ENCODE measurements at regions not wholly inside any gene's neighbourhood (a gene's known extent, or its start where the extent isn't known, plus 50 kb on each side); places are given as distances from the start of the nearest gene placed in this dataset.

GRCh38 chrX:45852884-45853283 is 652.2 kb upstream of the DIPK2B start:
- DNase-seq (no peak), ATAC-seq (ENCODE audit: low read depth) (no peak)
- no peak overlapping the region for H3K4me3 Mint-ChIP-seq
- POLR2A ChIA-PET = no interaction called here
- no peak overlapping the region for H3K27ac Mint-ChIP-seq
- no peaks in the 10 kb centered on the region for H3K9me3 Mint-ChIP-seq
- H3K27me3 Mint-ChIP-seq = peaks cover 5% of the 10 kb centered on the region
- peaks cover 10% of the 10 kb centered on the region for H3K4me1 Mint-ChIP-seq
- H3K36me3 Mint-ChIP-seq = no peaks in the 10 kb centered on the region

DNA sequence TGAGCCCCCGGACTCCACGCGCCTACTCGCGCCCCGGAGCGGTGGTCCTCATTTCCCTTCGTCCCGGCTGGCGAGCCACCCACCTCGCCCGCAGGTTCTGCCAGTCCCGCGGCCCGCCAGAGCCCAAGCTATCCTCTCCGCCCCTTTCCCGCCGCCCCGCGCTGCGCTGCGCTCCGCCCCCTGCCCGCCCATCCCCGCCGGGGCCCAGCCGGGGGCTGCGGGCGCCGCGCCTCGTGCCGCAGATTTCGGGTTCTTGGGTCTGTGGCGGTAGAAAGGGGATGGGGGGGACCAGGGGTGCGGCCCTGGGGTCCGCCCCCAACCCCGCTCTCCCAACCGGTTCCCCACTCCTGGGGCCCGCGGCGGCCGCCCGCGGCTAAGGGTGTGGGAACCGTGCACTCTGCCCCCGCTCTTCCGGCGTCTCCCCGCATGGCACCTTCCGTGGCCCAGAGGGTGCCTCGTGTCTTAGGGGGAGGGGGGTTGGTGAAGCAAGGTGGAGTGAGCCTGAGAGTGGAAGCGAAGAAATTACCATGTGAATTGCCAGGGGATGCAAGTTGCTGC is 650.8 kb upstream of the DIPK2B start:
- Mint-ChIP-seq H3K4me1 (peaks cover 10% of the 10 kb centered on the region), H3K4me3 (peak overlapping the region; percentile 79), H3K9me3 (no peaks in the 10 kb centered on the region), H3K27ac (peak overlapping the region; percentile 73), H3K27me3 (peaks cover 5% of the 10 kb centered on the region), H3K36me3 (no peaks in the 10 kb centered on the region)
- POLR2A ChIA-PET = interaction anchor here (1.2 to 1.5 kb wide), 3 partner anchors 45 to 82 kb away, joined by 3 to 6 read pairs (median 3); no protein-coding TSS in a partner anchor
- DNase-seq (peak; percentile 62), ATAC-seq (ENCODE audit: low read depth) (peak; percentile 64)

DNA sequence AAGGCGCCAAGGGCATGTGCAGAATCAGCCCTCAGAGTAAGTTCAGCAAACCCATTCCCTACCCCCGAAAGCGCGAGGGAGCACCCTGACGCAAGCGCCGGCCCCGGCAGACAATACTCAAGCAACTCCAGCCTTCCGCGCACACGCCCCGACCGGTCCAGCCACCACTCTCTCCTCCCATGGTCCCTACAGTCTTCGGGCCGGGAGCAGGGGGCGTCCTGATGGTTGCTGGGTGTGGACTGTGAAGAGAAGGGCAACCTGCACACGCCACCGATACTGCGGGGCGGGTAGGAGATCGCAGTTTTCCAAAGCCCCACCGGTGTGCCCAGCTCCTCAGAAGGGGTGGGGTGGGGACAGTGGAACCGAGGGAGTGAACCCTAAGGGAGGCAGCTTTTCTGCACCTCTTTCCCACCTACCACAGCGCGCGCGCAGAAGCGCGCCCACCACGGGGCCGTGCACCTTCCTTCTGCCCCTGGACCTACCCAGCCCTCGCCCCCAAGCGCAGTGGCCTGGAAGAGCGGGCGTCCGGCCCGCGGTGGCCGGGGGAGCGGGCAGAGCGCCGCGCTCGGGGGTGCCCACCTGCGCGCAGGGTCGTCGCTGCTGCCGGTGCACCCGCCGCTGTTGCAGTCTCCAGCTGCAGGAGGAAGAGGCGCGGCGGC is 650.2 kb upstream of the DIPK2B start:
- Mint-ChIP-seq H3K27ac (peak overlapping the region; percentile 86), H3K36me3 (no peaks in the 10 kb centered on the region), H3K27me3 (peaks cover 5% of the 10 kb centered on the region), H3K4me1 (peaks cover 12% of the 10 kb centered on the region), H3K4me3 (peak overlapping the region; percentile 93), H3K9me3 (no peaks in the 10 kb centered on the region)
- peak; percentile 48 for ATAC-seq (ENCODE audit: low read depth)
- POLR2A ChIA-PET = interaction anchor here (0.6 to 1.5 kb wide), 5 partner anchors 44 to 518 kb away, joined by 3 to 6 read pairs (median 4); no protein-coding TSS in a partner anchor
- DNase-seq = peak; percentile 48

GRCh38 chrX:45850197-45850774 is 649.6 kb upstream of the DIPK2B start:
- Mint-ChIP-seq H3K36me3 (no peaks in the 10 kb centered on the region), H3K9me3 (no peaks in the 10 kb centered on the region), H3K4me3 (peak overlapping the region; percentile 93), H3K4me1 (peaks cover 13% of the 10 kb centered on the region), H3K27ac (peak overlapping the region; percentile 86), H3K27me3 (peaks cover 5% of the 10 kb centered on the region)
- DNase-seq = peak; percentile 36
- POLR2A ChIA-PET = interaction anchor here (0.6 to 1.4 kb wide), 4 partner anchors 44 to 517 kb away, joined by 3 to 6 read pairs (median 5); no protein-coding TSS in a partner anchor
- ATAC-seq (ENCODE audit: low read depth) = no peak

DNA sequence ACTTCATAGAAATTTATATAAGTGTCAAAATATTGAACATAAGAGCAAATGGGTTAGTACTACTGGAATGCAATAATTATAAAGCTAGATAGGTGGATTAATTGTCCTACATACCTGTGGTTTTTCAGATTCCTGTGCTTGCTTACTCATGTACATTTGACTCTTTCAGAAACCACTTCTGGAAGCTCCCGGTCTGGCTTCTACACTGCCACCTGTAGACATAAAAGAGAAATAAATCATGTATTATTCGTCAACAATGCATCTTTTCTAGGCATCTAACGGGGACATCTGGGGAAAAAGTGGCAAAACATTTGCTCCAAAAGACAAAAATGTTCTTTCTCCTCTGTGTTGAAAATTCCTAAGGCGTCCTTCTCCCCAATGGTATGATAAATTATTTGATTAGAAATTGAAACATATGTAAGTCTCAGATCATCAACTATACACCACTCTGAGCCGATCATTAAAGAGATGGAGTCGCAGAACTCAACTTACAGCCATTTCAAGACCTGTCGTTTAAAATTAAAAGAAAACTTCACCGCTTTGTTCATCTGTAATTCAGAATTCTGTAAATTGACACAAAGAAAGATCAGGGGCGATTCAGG is 648.7 kb upstream of the DIPK2B start:
- DNase-seq = no peak
- peak overlapping the region; percentile 86 for H3K27ac Mint-ChIP-seq
- H3K27me3 Mint-ChIP-seq = peaks cover 2% of the 10 kb centered on the region
- no peaks in the 10 kb centered on the region for H3K36me3 Mint-ChIP-seq
- POLR2A ChIA-PET = interaction anchor here (1.0 to 1.3 kb wide), 2 partner anchors 80 to 91 kb away, joined by 3 to 6 read pairs; no protein-coding TSS in a partner anchor
- no peaks in the 10 kb centered on the region for H3K9me3 Mint-ChIP-seq
- H3K4me1 Mint-ChIP-seq = peaks cover 16% of the 10 kb centered on the region
- no peak for ATAC-seq (ENCODE audit: low read depth)
- H3K4me3 Mint-ChIP-seq = peak overlapping the region; percentile 93

- H3K4me1 Mint-ChIP-seq = peaks cover 20% of the 10 kb centered on the region
- H3K27ac Mint-ChIP-seq = no peak overlapping the region
These were observed 647.3 kb upstream of the DIPK2B start for GRCh38 chrX:45847961-45848360.

GRCh38 chrX:45846328-45846727 is 645.7 kb upstream of the DIPK2B start:
- POLR2A ChIA-PET = interaction anchor here (1.0 kb wide), 1 partner anchor 75 kb away, joined by 4 read pairs; no protein-coding TSS in a partner anchor
- Mint-ChIP-seq H3K36me3 (peaks cover 7% of the 10 kb centered on the region), H3K27ac (no peak overlapping the region), H3K4me1 (peaks cover 30% of the 10 kb centered on the region), H3K9me3 (no peaks in the 10 kb centered on the region), H3K4me3 (no peak overlapping the region), H3K27me3 (no peaks in the 10 kb centered on the region)
- no peak for ATAC-seq (ENCODE audit: low read depth)
- DNase-seq = no peak

More at GRCh38 chrX:45847961-45848360, 647.3 kb upstream of the DIPK2B start:
- DNase-seq (no peak), ATAC-seq (ENCODE audit: low read depth) (no peak)
- POLR2A ChIA-PET = no interaction called here
- Mint-ChIP-seq H3K4me3 (no peak overlapping the region), H3K9me3 (no peaks in the 10 kb centered on the region), H3K27me3 (no peaks in the 10 kb centered on the region), H3K36me3 (peaks cover 4% of the 10 kb centered on the region)

DNA sequence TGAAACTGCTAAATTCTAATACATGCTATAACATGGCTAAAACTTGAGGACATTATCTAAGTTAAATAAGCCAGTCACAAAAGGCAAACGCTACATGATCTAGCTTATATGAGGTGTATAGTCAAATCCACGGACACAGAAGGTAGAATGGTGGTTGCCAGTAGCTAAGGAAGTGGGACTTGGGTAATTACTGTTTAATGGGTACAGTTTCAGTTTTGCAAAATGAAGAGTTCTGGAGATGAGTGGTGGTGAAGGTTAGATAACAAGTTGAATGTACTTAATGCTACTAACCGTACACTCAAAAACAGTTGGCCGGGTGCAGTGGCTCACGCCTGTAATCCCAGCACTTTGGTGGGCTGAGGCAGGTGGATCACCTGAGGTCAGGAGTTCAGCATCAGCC is 644.5 kb upstream of the DIPK2B start:
- DNase-seq (no peak), ATAC-seq (ENCODE audit: low read depth) (no peak)
- no peak overlapping the region for H3K27ac Mint-ChIP-seq
- H3K4me3 Mint-ChIP-seq = no peak overlapping the region
- no peaks in the 10 kb centered on the region for H3K27me3 Mint-ChIP-seq
- peaks cover 9% of the 10 kb centered on the region for H3K36me3 Mint-ChIP-seq
- POLR2A ChIA-PET = no interaction called here
- no peaks in the 10 kb centered on the region for H3K9me3 Mint-ChIP-seq
- peaks cover 33% of the 10 kb centered on the region for H3K4me1 Mint-ChIP-seq

- Mint-ChIP-seq H3K27me3 (no peaks in the 10 kb centered on the region), H3K4me1 (peaks cover 26% of the 10 kb centered on the region), H3K27ac (peak overlapping the region; percentile 15), H3K4me3 (no peak overlapping the region), H3K36me3 (peaks cover 11% of the 10 kb centered on the region), H3K9me3 (no peaks in the 10 kb centered on the region)
- POLR2A ChIA-PET = interaction anchor here (1.7 to 2.1 kb wide), 2 partner anchors 37 to 42 kb away, joined by 8 read pairs; no protein-coding TSS in a partner anchor
- no peak for DNase-seq
- ATAC-seq (ENCODE audit: low read depth) = no peak
These were observed 642.8 kb upstream of the DIPK2B start for GRCh38 chrX:45843518-45843917.

DNA sequence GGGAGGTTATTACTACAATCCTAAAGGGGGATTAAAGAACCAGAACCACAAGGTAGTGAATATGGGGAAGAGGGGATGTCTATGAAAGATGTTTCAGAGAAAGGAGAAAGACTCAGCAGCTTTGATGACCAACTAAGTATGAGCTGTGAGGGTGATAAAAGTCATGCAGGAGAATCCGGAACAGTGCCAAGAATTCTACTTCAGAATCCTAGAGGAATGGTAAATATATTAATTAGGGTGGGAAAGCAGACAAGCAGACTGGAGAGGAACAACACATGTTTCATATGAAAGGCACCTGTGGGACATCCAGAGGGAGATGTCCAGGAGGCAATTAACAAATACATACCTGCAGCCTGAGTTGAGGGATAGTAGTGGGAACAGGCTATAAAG is 642.2 kb upstream of the DIPK2B start:
- Mint-ChIP-seq H3K27ac (peak overlapping the region; percentile 85), H3K4me3 (no peak overlapping the region), H3K27me3 (no peaks in the 10 kb centered on the region), H3K9me3 (no peaks in the 10 kb centered on the region), H3K36me3 (peaks cover 11% of the 10 kb centered on the region), H3K4me1 (peaks cover 26% of the 10 kb centered on the region)
- POLR2A ChIA-PET = interaction anchor here (1.7 to 2.1 kb wide), 2 partner anchors 37 to 41 kb away, joined by 8 read pairs; no protein-coding TSS in a partner anchor
- ATAC-seq (ENCODE audit: low read depth) = no peak
- no peak for DNase-seq

- no peaks in the 10 kb centered on the region for H3K27me3 Mint-ChIP-seq
- ATAC-seq (ENCODE audit: low read depth) = no peak
These were observed 641.7 kb upstream of the DIPK2B start for GRCh38 chrX:45842207-45842925.

GRCh38 chrX:45840411-45840950 is 639.8 kb upstream of the DIPK2B start:
- ATAC-seq (ENCODE audit: low read depth) (no peak), DNase-seq (no peak)
- H3K9me3 Mint-ChIP-seq = no peaks in the 10 kb centered on the region
- no peak overlapping the region for H3K4me3 Mint-ChIP-seq
- peaks cover 11% of the 10 kb centered on the region for H3K36me3 Mint-ChIP-seq
- H3K4me1 Mint-ChIP-seq = peaks cover 23% of the 10 kb centered on the region
- POLR2A ChIA-PET = no interaction called here
- no peaks in the 10 kb centered on the region for H3K27me3 Mint-ChIP-seq
- H3K27ac Mint-ChIP-seq = no peak overlapping the region

More at GRCh38 chrX:45842207-45842925, 641.7 kb upstream of the DIPK2B start:
- Mint-ChIP-seq H3K36me3 (peaks cover 11% of the 10 kb centered on the region), H3K4me1 (peaks cover 26% of the 10 kb centered on the region), H3K27ac (peak overlapping the region; percentile 85), H3K9me3 (no peaks in the 10 kb centered on the region), H3K4me3 (no peak overlapping the region)
- POLR2A ChIA-PET = interaction anchor here (1.7 to 2.1 kb wide), 2 partner anchors 36 to 40 kb away, joined by 8 read pairs; no protein-coding TSS in a partner anchor
- no peak for DNase-seq
